22Rv1 (cell line): ENCODE measurements at regions not wholly inside any gene's neighbourhood (a gene's known extent, or its start where the extent isn't known, plus 50 kb on each side); places are given as distances from the start of the nearest gene placed in this dataset.

Experiments
- H3K27ac ChIP-seq: fragments of 450-650 bp; 2 replicates; pipeline ENCODE4 v1.5.1; 2017
- CTCF ChIP-seq: fragments of 450-650 bp; IDR thresholded peaks from 2 replicates; pipeline ENCODE4 v1.5.1; 2017; ENCODE audit warnings: mild to moderate bottlenecking
- ZFX ChIP-seq: fragments of 450-650 bp; IDR thresholded peaks from 2 replicates; pipeline ENCODE4 v1.6.1; 2017; ENCODE audit warnings: antibody characterized with exemption, borderline replicate concordance

GRCh38 chr7:17485904-17486303 lies 187.5 kb downstream of the AHR start:
- no peak for TF ChIP-seq CTCF
- no peak overlapping the region for H3K27ac ChIP-seq

- TF ChIP-seq ZFX, result no peak
- TF ChIP-seq CTCF, result no peak
Measured at GRCh38 chr7:17486835-17487234, 188.4 kb downstream of the AHR start.

GRCh38 chr7:17487343-17487742 lies 188.9 kb downstream of the AHR start:
- TF ChIP-seq ZFX, result no peak
- no peak for TF ChIP-seq CTCF
- no peak overlapping the region for H3K27ac ChIP-seq

More at GRCh38 chr7:17486835-17487234, 188.4 kb downstream of the AHR start:
- no peak overlapping the region for H3K27ac ChIP-seq

- TF ChIP-seq CTCF (no peak), ZFX (no peak)
- H3K27ac ChIP-seq, result no peak overlapping the region
Measured at GRCh38 chr7:17488829-17489228, 190.4 kb downstream of the AHR start.

- TF ChIP-seq ZFX, result no peak
- TF ChIP-seq CTCF, result no peak
- no peak overlapping the region for H3K27ac ChIP-seq
Measured at GRCh38 chr7:17489961-17490360, 191.5 kb downstream of the AHR start.

GRCh38 chr7:17490825-17491224 lies 192.4 kb downstream of the AHR start:
- no peak for TF ChIP-seq ZFX
- no peak for TF ChIP-seq CTCF
- H3K27ac ChIP-seq, result no peak overlapping the region

- TF ChIP-seq CTCF, result no peak
- TF ChIP-seq ZFX, result no peak
- H3K27ac ChIP-seq, result no peak overlapping the region
Measured at GRCh38 chr7:17492437-17492836, 194.0 kb downstream of the AHR start.
